ENCODE measurements at regions not wholly inside any gene's neighbourhood (a gene's known extent, or its start where the extent isn't known, plus 50 kb on each side); places are given as distances from the start of the nearest gene placed in this dataset.

GRCh38 chr14:101200650-101201516 lies 297.4 kb upstream of the RTL1 start:
- no peaks in the 10 kb centered on the region for H3K36me3 ChIP-seq
- no peak overlapping the region for H3K27ac ChIP-seq
- no peak overlapping the region for H3K4me3 ChIP-seq (ENCODE audit: low read depth in 1 of 2, low read length in 1 of 2)
- no peaks in the 10 kb centered on the region for H3K27me3 ChIP-seq
- no peaks in the 10 kb centered on the region for H3K4me1 ChIP-seq (ENCODE audit: control insufficient read depth in 1 of 2, insufficient read depth in 1 of 2, low read depth in 1 of 2, low read length in 1 of 2)
- no peaks in the 10 kb centered on the region for H3K9me3 ChIP-seq
- TF ChIP-seq, protein P1, sequence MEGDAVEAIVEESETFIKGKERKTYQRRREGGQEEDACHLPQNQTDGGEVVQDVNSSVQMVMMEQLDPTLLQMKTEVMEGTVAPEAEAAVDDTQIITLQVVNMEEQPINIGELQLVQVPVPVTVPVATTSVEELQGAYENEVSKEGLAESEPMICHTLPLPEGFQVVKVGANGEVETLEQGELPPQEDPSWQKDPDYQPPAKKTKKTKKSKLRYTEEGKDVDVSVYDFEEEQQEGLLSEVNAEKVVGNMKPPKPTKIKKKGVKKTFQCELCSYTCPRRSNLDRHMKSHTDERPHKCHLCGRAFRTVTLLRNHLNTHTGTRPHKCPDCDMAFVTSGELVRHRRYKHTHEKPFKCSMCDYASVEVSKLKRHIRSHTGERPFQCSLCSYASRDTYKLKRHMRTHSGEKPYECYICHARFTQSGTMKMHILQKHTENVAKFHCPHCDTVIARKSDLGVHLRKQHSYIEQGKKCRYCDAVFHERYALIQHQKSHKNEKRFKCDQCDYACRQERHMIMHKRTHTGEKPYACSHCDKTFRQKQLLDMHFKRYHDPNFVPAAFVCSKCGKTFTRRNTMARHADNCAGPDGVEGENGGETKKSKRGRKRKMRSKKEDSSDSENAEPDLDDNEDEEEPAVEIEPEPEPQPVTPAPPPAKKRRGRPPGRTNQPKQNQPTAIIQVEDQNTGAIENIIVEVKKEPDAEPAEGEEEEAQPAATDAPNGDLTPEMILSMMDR (IDR thresholded peaks at IDR 0.05): no peak

DNA sequence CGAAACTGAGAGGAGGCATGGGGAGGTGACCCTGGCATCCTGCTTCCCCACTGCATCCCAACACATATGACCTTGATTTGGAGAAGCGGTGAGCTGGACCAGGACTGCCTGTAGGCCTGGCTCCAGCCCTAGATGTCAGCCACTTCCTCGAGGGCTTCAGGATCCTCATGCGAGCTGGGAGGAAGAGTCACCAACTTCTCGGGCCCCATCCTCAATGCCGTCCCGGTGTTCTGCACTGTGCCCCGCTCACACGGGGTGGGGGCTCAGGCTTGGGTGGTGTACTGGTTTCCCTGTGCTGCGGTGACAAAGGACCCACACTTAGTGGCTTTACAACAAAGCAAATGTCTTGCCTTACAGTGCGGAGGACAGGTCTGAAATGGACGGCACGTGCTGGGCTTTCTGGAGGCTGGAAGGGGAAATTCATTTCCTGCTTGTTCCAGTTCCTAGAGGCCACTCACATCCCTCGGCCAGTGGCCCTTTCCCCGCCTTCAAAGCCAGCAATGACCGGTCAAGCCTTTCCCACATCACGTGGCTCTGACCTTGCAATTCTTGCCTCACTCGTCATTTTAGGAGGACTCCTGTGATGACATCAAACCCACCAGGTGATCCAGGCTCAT lies 298.1 kb upstream of the RTL1 start:
- H3K9me3 ChIP-seq: no peaks in the 10 kb centered on the region
- TF ChIP-seq, protein P1 (IDR thresholded peaks at IDR 0.05): no peak
- H3K4me1 ChIP-seq (ENCODE audit: control insufficient read depth in 1 of 2, insufficient read depth in 1 of 2, low read depth in 1 of 2, low read length in 1 of 2): no peaks in the 10 kb centered on the region
- no peaks in the 10 kb centered on the region for H3K36me3 ChIP-seq
- H3K27ac ChIP-seq: no peak overlapping the region
- no peak overlapping the region for H3K4me3 ChIP-seq (ENCODE audit: low read depth in 1 of 2, low read length in 1 of 2)
- no peaks in the 10 kb centered on the region for H3K27me3 ChIP-seq

GRCh38 chr14:101202627-101203404 lies 299.3 kb upstream of the RTL1 start:
- TF ChIP-seq, protein P1 (IDR thresholded peaks at IDR 0.05): no peak
- H3K9me3 ChIP-seq: no peaks in the 10 kb centered on the region
- H3K27ac ChIP-seq: no peak overlapping the region
- no peaks in the 10 kb centered on the region for H3K4me1 ChIP-seq (ENCODE audit: control insufficient read depth in 1 of 2, insufficient read depth in 1 of 2, low read depth in 1 of 2, low read length in 1 of 2)
- H3K4me3 ChIP-seq (ENCODE audit: low read depth in 1 of 2, low read length in 1 of 2): no peak overlapping the region
- H3K27me3 ChIP-seq: no peaks in the 10 kb centered on the region
- H3K36me3 ChIP-seq: no peaks in the 10 kb centered on the region

- Histone ChIP-seq H3K4me3 (ENCODE audit: low read depth in 1 of 2, low read length in 1 of 2) (no peak overlapping the region), H3K27ac (no peak overlapping the region), H3K27me3 (no peaks in the 10 kb centered on the region), H3K36me3 (no peaks in the 10 kb centered on the region), H3K4me1 (ENCODE audit: control insufficient read depth in 1 of 2, insufficient read depth in 1 of 2, low read depth in 1 of 2, low read length in 1 of 2) (no peaks in the 10 kb centered on the region), H3K9me3 (peaks cover 18% of the 10 kb centered on the region)
- TF ChIP-seq, protein P1 (IDR thresholded peaks at IDR 0.05): no peak
Observed at GRCh38 chr14:101206556-101206955, 303.0 kb upstream of the RTL1 start.

- Histone ChIP-seq H3K27me3 (no peaks in the 10 kb centered on the region), H3K4me3 (ENCODE audit: low read depth in 1 of 2, low read length in 1 of 2) (no peak overlapping the region), H3K27ac (no peak overlapping the region), H3K4me1 (ENCODE audit: control insufficient read depth in 1 of 2, insufficient read depth in 1 of 2, low read depth in 1 of 2, low read length in 1 of 2) (no peaks in the 10 kb centered on the region), H3K9me3 (peaks cover 18% of the 10 kb centered on the region), H3K36me3 (no peaks in the 10 kb centered on the region)
- TF ChIP-seq, protein P1 (IDR thresholded peaks at IDR 0.05): no peak
Observed at GRCh38 chr14:101207041-101207440, 303.5 kb upstream of the RTL1 start.
